Colonic mucosa (tissue), 4 donors: ENCODE measurements at regions not wholly inside any gene's neighbourhood (a gene's known extent, or its start where the extent isn't known, plus 50 kb on each side); places are given as distances from the start of the nearest gene placed in this dataset.
"Not testable (repeated sequence)": the region's sequence is repeated elsewhere in the genome, so short reads cannot be mapped to it uniquely, and the experiment has no call there.

Experiments used
- DNase-seq: peaks from one replicate; pipeline ENCODE4 v3.0.0-alpha.2; 2020
- H3K27ac ChIP-seq: fragments of 200-600 bp; one replicate; pipeline ENCODE4 v1.8.0; 2021
- H3K27me3 ChIP-seq: fragments of 200-600 bp; one replicate; pipeline ENCODE4 v1.8.0; 2021
- H3K36me3 ChIP-seq: fragments of 200-600 bp; one replicate; pipeline ENCODE4 v1.8.0; 2021
- H3K4me1 ChIP-seq: fragments of 200-600 bp; one replicate; pipeline ENCODE4 v1.8.0; 2021; ENCODE audit warnings: mild to moderate bottlenecking
- H3K4me3 ChIP-seq: fragments of 200-600 bp; one replicate; pipeline ENCODE4 v1.8.0; 2021
- H3K9ac ChIP-seq, 2 donors: one replicate each; pipeline ENCODE4 v1.7.0; 2013; ENCODE audit warnings: control low read depth in 2 of 2, low read depth in 2 of 2, low read length in 2 of 2
- H3K9me3 ChIP-seq: fragments of 200-600 bp; one replicate; pipeline ENCODE4 v1.8.0; 2021
- CTCF ChIP-seq: fragments of 200-600 bp; IDR thresholded peaks from one replicate; pipeline ENCODE4 v1.8.0; 2022; ENCODE audit warnings: antibody characterized with exemption, mild to moderate bottlenecking
- intact Hi-C: fragments of 100-400 bp; cut with DNase I; formaldehyde crosslinking; loops from one replicate; pipeline ENCODE4 v1.14.1; 2022
- donor health status: healthy.
- donor health status: DM: no; HTN: no; CAD: no.
- donor health status: DM: no; HTN: no; CAD: no.

DNA sequence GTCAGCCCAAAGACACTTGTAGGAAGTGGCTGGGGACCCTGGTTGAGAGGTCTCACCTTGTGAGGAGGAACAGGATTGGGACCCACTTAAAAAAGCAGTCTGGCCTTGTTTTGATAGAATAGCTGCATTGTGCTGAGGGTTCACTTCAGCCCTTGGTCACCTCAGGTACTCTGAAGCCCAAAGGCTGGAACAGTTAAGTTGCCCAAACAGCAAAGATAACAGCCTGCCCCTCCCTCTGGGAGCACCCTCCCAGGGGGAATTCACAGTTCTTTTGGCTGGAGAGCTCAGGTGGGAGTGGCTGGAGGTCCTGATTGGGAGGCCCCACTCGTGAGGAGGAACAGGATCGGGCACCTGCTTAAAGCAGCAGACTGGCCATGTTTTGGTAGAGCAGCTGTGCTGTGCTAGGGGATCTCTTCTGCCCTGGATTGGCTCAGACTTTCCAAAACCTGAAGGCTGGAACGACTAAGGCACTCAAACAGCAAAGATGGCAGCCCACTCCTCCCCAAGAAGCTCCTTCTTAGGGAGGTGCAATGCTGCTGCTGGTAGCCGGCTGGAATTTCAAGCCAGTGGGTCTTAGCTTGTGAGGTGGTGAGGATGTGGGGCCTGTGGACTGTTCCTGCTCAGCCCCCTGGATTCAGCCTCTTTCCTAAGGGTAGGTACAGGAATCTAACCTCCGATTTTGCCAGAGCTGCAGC is 143.8 kb upstream of the SLC38A2 start:
- H3K9ac ChIP-seq, result no peak overlapping the region
- H3K9me3 ChIP-seq, result no peaks in the 10 kb centered on the region
- H3K36me3 ChIP-seq, result no peaks in the 10 kb centered on the region
- TF ChIP-seq CTCF, result no peak
- no peaks in the 10 kb centered on the region for H3K4me1 ChIP-seq
- no peak for DNase-seq
- no peaks in the 10 kb centered on the region for H3K27me3 ChIP-seq
- intact Hi-C loops, result no loop called here
- no peak overlapping the region for H3K27ac ChIP-seq
- H3K4me3 ChIP-seq, result no peak overlapping the region

- H3K27ac ChIP-seq, result no peak overlapping the region
- no peaks in the 10 kb centered on the region for H3K4me1 ChIP-seq
- no peaks in the 10 kb centered on the region for H3K9me3 ChIP-seq
- H3K27me3 ChIP-seq, result no peaks in the 10 kb centered on the region
- H3K9ac ChIP-seq, result no peak overlapping the region
- no peak overlapping the region for H3K4me3 ChIP-seq
- intact Hi-C loops, result no loop called here
- no peak for DNase-seq
- no peak for TF ChIP-seq CTCF
- H3K36me3 ChIP-seq, result no peaks in the 10 kb centered on the region
Observed at GRCh38 chr12:46515829-46516228, 143.3 kb upstream of the SLC38A2 start.

DNA sequence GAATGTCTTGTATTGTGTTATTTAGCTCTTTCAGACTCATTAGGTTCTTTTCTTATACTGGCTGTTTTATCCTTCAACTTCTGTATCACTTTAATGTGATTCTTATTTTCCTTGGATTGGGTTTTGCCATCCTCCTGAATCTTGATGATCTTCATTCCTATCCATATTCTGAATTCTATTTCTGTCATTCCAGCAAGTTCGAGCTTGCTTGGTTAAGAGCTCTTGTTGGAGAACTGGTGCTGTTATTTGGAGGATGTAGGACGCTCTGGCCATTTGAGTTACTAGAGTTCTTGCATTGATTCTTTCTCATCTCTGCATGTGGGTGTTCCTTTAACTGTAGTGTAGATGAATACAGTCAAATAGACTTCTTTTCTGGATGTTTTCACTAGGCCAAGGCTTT is 142.3 kb upstream of the SLC38A2 start:
- DNase-seq, result no peak
- no peaks in the 10 kb centered on the region for H3K4me1 ChIP-seq
- H3K9me3 ChIP-seq, result no peaks in the 10 kb centered on the region
- H3K4me3 ChIP-seq, result no peak overlapping the region
- no peaks in the 10 kb centered on the region for H3K27me3 ChIP-seq
- intact Hi-C loops, result no loop called here
- no peak overlapping the region for H3K9ac ChIP-seq
- H3K36me3 ChIP-seq, result no peaks in the 10 kb centered on the region
- no peak for TF ChIP-seq CTCF
- no peak overlapping the region for H3K27ac ChIP-seq

DNA sequence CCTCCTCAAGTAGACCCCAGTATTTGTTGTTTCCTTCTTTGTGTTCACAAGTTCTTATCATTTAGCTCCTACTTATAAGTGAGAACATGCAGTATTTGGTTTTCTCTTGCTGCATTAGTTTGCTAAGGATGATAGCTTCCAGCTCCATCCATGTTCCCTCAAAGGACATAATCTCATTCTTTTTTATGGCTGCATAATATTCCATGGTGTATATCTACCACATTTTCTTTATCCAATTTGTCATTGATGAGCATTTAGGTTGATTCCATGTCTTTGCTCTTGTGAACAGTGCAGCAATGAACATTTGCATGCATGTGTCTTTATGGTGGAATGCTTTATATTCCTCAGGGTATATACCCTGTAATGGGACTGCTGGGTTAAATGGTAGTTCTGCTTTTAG is 137.7 kb upstream of the SLC38A2 start:
- H3K4me1 ChIP-seq, H3K9ac ChIP-seq, H3K4me3 ChIP-seq, intact Hi-C loops, H3K36me3 ChIP-seq, H3K27ac ChIP-seq, H3K27me3 ChIP-seq, H3K9me3 ChIP-seq, DNase-seq: not testable (repeated sequence)

GRCh38 chr12:46509135-46509534 is 136.6 kb upstream of the SLC38A2 start:
- no peak for TF ChIP-seq CTCF
- Histone ChIP-seq H3K9ac (no peak overlapping the region), H3K27ac (no peak overlapping the region), H3K27me3 (no peaks in the 10 kb centered on the region), H3K4me3 (no peak overlapping the region), H3K36me3 (no peaks in the 10 kb centered on the region), H3K4me1 (no peaks in the 10 kb centered on the region), H3K9me3 (no peaks in the 10 kb centered on the region)
- no peak for DNase-seq
- intact Hi-C loops, result no loop called here

GRCh38 chr12:46508651-46509050 is 136.1 kb upstream of the SLC38A2 start:
- intact Hi-C loops, result no loop called here
- H3K9ac ChIP-seq, result no peak overlapping the region
- H3K27ac ChIP-seq, result no peak overlapping the region
- no peak for DNase-seq
- no peaks in the 10 kb centered on the region for H3K9me3 ChIP-seq
- no peaks in the 10 kb centered on the region for H3K36me3 ChIP-seq
- TF ChIP-seq CTCF, result no peak
- no peaks in the 10 kb centered on the region for H3K27me3 ChIP-seq
- H3K4me1 ChIP-seq, result no peaks in the 10 kb centered on the region
- no peak overlapping the region for H3K4me3 ChIP-seq
